Esophagus squamous epithelium (tissue), 4 donors: ENCODE measurements at regions not wholly inside any gene's neighbourhood (a gene's known extent, or its start where the extent isn't known, plus 50 kb on each side); places are given as distances from the start of the nearest gene placed in this dataset.

Experiments
- CTCF ChIP-seq, 6 experiments: fragments of 450-650 bp in 4 of 6; fragments of 200-600 bp in 2 of 6; sonication (generic) in 2 of 6; IDR thresholded peaks; one replicate each; pipeline ENCODE4 v1.5.1; 2016 to 2019; ENCODE audit warnings: antibody characterized with exemption in 6 of 6, mild to moderate bottlenecking in 4 of 6, moderate library complexity in 4 of 6
- POLR2A ChIP-seq, 4 donors: fragments of 450-650 bp; IDR thresholded peaks; one replicate each; pipeline ENCODE4 v1.6.1; 2017; ENCODE audit warnings: antibody characterized with exemption in 4 of 4, mild to moderate bottlenecking in 4 of 4, moderate library complexity in 3 of 4

GRCh38 chr2:199163613-199164458 is 293.9 kb downstream of the SATB2 start:
- TF ChIP-seq CTCF (IDR thresholded peaks at IDR 0.05) (no peak), POLR2A (IDR thresholded peaks at IDR 0.05) (no peak)
